PC-3 (cell line): ENCODE measurements at regions not wholly inside any gene's neighbourhood (a gene's known extent, or its start where the extent isn't known, plus 50 kb on each side); places are given as distances from the start of the nearest gene placed in this dataset.

Source experiments
- ATAC-seq: fragments of 200-7000 bp; cut with Tn5 transposase; 2 replicates; pipeline ENCODE4 v1.9.1; 2020; ENCODE audit warnings: mild to moderate bottlenecking, moderate library complexity
- BruUV-seq: library from RNA; stranded (reverse); fragments of 400-500 nt; replicated peaks from 2 replicates; lab custom pipeline; 2021; lab: Mats Ljungman, UMichigan
- CTCF ChIA-PET: fragments of 300-600 bp; sonication (Branson Sonifier 250); formaldehyde crosslinking; loops from one replicate; lab custom pipeline; 2022; ENCODE audit warnings: antibody characterized with exemption; lab: Charles Lee
- POLR2A ChIA-PET: fragments of 300-600 bp; sonication (Branson Sonifier 250); formaldehyde crosslinking; loops from one replicate; lab custom pipeline; 2022; ENCODE audit warnings: antibody characterized with exemption; ENCODE audit not compliant: unreplicated experiment; lab: Charles Lee
- DNase-seq: peaks from one replicate; pipeline ENCODE4 v3.0.0-alpha.2; 2015
- H2AFZ ChIP-seq: fragments of 300-600 bp; sonication (generic); 2 replicates; pipeline ENCODE4 v1.6.0; 2016; ENCODE audit warnings: antibody characterized with exemption, low read length
- H3F3A ChIP-seq: fragments of 300-600 bp; sonication (generic); one replicate; pipeline ENCODE4 v1.6.0; 2017; ENCODE audit warnings: antibody characterized with exemption, low read length, control low read depth, mild to moderate bottlenecking; ENCODE audit not compliant: unreplicated experiment
- H3K27ac ChIP-seq: fragments of 300-600 bp; sonication (generic); 2 replicates; pipeline ENCODE4 v1.5.1; 2016; ENCODE audit warnings: mild to moderate bottlenecking, low read length
- H3K27me3 ChIP-seq: fragments of 300-600 bp; sonication (generic); 2 replicates; pipeline ENCODE4 v1.6.1; 2016; ENCODE audit warnings: low read length, mixed read lengths
- H3K36me3 ChIP-seq: fragments of 300-600 bp; sonication (generic); 2 replicates; pipeline ENCODE4 v1.6.1; 2016; ENCODE audit warnings: low read depth, mixed run types, low read length, mixed read lengths
- H3K4me1 ChIP-seq: fragments of 300-600 bp; sonication (generic); 2 replicates; pipeline ENCODE4 v1.5.1; 2016; ENCODE audit warnings: low read length; ENCODE audit not compliant: insufficient read depth
- H3K4me2 ChIP-seq: fragments of 300-600 bp; sonication (generic); 2 replicates; pipeline ENCODE4 v1.6.0; 2016; ENCODE audit warnings: low read length
- H3K4me3 ChIP-seq: fragments of 300-600 bp; sonication (generic); 2 replicates; pipeline ENCODE4 v1.5.1; 2016; ENCODE audit warnings: mild to moderate bottlenecking, low read length, mixed read lengths
- H3K79me2 ChIP-seq: fragments of 300-600 bp; sonication (generic); 2 replicates; pipeline ENCODE4 v1.6.1; 2017; ENCODE audit warnings: low read length, mixed read lengths
- H3K9ac ChIP-seq: fragments of 300-600 bp; sonication (generic); 2 replicates; pipeline ENCODE4 v1.6.0; 2016; ENCODE audit warnings: mild to moderate bottlenecking, low read length
- H3K9me2 ChIP-seq: fragments of 300-600 bp; sonication (generic); replicated peaks from 2 replicates; pipeline ENCODE4 v1.6.1; 2016; ENCODE audit warnings: mixed run types, low read length, mixed read lengths
- H3K9me3 ChIP-seq: fragments of 300-600 bp; sonication (generic); 2 replicates; pipeline ENCODE4 v1.6.1; 2016; ENCODE audit warnings: low read length, mixed read lengths
- H4K20me1 ChIP-seq: fragments of 300-600 bp; sonication (generic); 2 replicates; pipeline ENCODE4 v1.6.1; 2016; ENCODE audit warnings: low read length, mixed read lengths
- CTCF ChIP-seq: fragments of 300-600 bp; sonication (generic); conservative IDR thresholded peaks from 2 replicates; pipeline ENCODE4 v1.5.1; 2017; ENCODE audit warnings: antibody characterized with exemption, low read depth, mild to moderate bottlenecking, low read length
- EZH2 ChIP-seq: fragments of 300-600 bp; sonication (generic); IDR thresholded peaks from one replicate; pipeline ENCODE4 v1.6.1; 2017; ENCODE audit warnings: antibody characterized with exemption, mild to moderate bottlenecking, low read length; ENCODE audit not compliant: unreplicated experiment
- EZH2phosphoT487 ChIP-seq: fragments of 300-600 bp; sonication (generic); IDR thresholded peaks from 2 replicates; pipeline ENCODE4 v1.6.1; 2018; ENCODE audit warnings: mild to moderate bottlenecking, antibody characterized with exemption, low read length, borderline replicate concordance
- intact Hi-C: fragments of 100-400 bp; cut with micrococcal nuclease; formaldehyde crosslinking; loops from 2 replicates; pipeline ENCODE4 v1.9.0; 2023

- Histone ChIP-seq H3K9me3 (no peaks in the 10 kb centered on the region), H3F3A (no peaks in the 10 kb centered on the region), H3K9ac (no peak overlapping the region), H4K20me1 (no peaks in the 10 kb centered on the region), H3K4me1 (no peaks in the 10 kb centered on the region), H3K9me2 (no peaks in the 10 kb centered on the region), H3K36me3 (no peaks in the 10 kb centered on the region), H3K27me3 (peaks cover 43% of the 10 kb centered on the region), H3K4me3 (no peak overlapping the region), H3K79me2 (no peaks in the 10 kb centered on the region), H2AFZ (no peak overlapping the region), H3K4me2 (no peak overlapping the region), H3K27ac (no peak overlapping the region)
- intact Hi-C loops, result no loop called here
- DNase-seq, result no peak
- TF ChIP-seq EZH2, result no peak
- TF ChIP-seq CTCF, result no peak
- no peak for TF ChIP-seq EZH2phosphoT487
- no TSS peak for BruUV-seq
- CTCF ChIA-PET, result no interaction called here
- POLR2A ChIA-PET, result no interaction called here
- ATAC-seq, result no peak
These were observed 171.1 kb downstream of the FTCDNL1 start for GRCh38 chr2:199679883-199680282.

GRCh38 chr2:199677881-199678280, 173.1 kb downstream of the FTCDNL1 start:
- Histone ChIP-seq H3K27me3 (peaks cover 53% of the 10 kb centered on the region), H3F3A (no peaks in the 10 kb centered on the region), H3K4me2 (no peak overlapping the region), H3K9ac (no peak overlapping the region), H3K9me2 (no peaks in the 10 kb centered on the region), H3K36me3 (no peaks in the 10 kb centered on the region), H4K20me1 (no peaks in the 10 kb centered on the region), H2AFZ (no peak overlapping the region), H3K4me3 (no peak overlapping the region), H3K9me3 (no peaks in the 10 kb centered on the region), H3K79me2 (no peaks in the 10 kb centered on the region), H3K27ac (no peak overlapping the region), H3K4me1 (no peaks in the 10 kb centered on the region)
- TF ChIP-seq EZH2phosphoT487 (no peak), EZH2 (no peak), CTCF (no peak)
- no peak for DNase-seq
- intact Hi-C loops, result no loop called here
- POLR2A ChIA-PET, result no interaction called here
- no TSS peak for BruUV-seq
- CTCF ChIA-PET, result no interaction called here
- no peak for ATAC-seq

GRCh38 chr2:199668645-199669044, 182.3 kb downstream of the FTCDNL1 start:
- Histone ChIP-seq H3K9me2 (no peaks in the 10 kb centered on the region), H3F3A (no peaks in the 10 kb centered on the region), H3K4me2 (no peak overlapping the region), H3K79me2 (no peaks in the 10 kb centered on the region), H2AFZ (no peak overlapping the region), H3K4me3 (no peak overlapping the region), H3K27me3 (peaks cover 40% of the 10 kb centered on the region), H4K20me1 (no peaks in the 10 kb centered on the region), H3K9me3 (no peaks in the 10 kb centered on the region), H3K36me3 (no peaks in the 10 kb centered on the region), H3K27ac (no peak overlapping the region), H3K9ac (no peak overlapping the region), H3K4me1 (no peaks in the 10 kb centered on the region)
- intact Hi-C loops, result no loop called here
- no TSS peak for BruUV-seq
- ATAC-seq (no peak), DNase-seq (no peak)
- TF ChIP-seq EZH2 (no peak), CTCF (no peak), EZH2phosphoT487 (no peak)
- ChIA-PET POLR2A (no interaction called here), CTCF (no interaction called here)
